RWPE1 (cell line): ENCODE measurements at regions not wholly inside any gene's neighbourhood (a gene's known extent, or its start where the extent isn't known, plus 50 kb on each side); places are given as distances from the start of the nearest gene placed in this dataset.

Experiments used
- CTCF ChIA-PET: fragments of 350-600 bp; sonication (Branson Sonifier 250); formaldehyde crosslinking; extraction: SDS; loops from one replicate; lab custom pipeline; 2021; lab: Yijun Ruan, JAX
- POLR2A ChIA-PET: fragments of 400-600 bp; formaldehyde crosslinking; extraction: SDS; loops from one replicate; lab custom pipeline; 2020; ENCODE audit warnings: antibody characterized with exemption; ENCODE audit not compliant: low non-redundant PET; lab: Yijun Ruan, JAX
- DNase-seq: peaks from one replicate; pipeline ENCODE4 v3.0.0; 2012; ENCODE audit warnings: low spot score
- H3K27ac ChIP-seq: fragments of 450-650 bp; 2 replicates; pipeline ENCODE4 v1.5.1; 2017
- CTCF ChIP-seq: fragments of 450-650 bp; conservative IDR thresholded peaks from 2 replicates; pipeline ENCODE4 v1.5.1; 2017; ENCODE audit warnings: low read depth, mild to moderate bottlenecking

DNA sequence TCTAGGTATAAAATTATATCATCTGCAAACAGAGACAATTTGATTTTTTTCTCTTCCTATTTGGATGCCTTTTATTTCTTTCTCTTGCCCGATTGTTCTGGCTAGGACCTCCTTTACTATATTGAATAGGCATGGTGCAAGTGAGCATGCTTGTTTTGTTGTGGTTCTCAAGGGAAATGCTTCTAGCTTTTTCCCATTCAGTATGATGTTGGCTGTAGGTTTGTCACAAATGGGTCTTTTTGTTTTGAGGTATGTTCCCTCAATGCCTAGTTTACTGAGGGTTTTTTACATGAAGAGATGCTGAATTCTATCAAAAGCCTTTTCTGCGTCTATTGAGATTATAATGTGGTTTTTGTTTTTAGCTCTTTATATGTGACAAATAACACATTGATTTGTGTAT lies 198.2 kb upstream of the GHR start:
- CTCF ChIA-PET, result interaction anchor here (0.6 to 0.8 kb wide), 2 partner anchors 75 to 211 kb away, joined by 3 to 9 read pairs; no protein-coding TSS in a partner anchor
- H3K27ac ChIP-seq, result no peak overlapping the region
- DNase-seq, result no peak
- no peak for TF ChIP-seq CTCF
- POLR2A ChIA-PET, result no interaction called here

- DNase-seq, result no peak
- CTCF ChIA-PET, result no interaction called here
- TF ChIP-seq CTCF, result no peak
- no peak overlapping the region for H3K27ac ChIP-seq
- POLR2A ChIA-PET, result no interaction called here
Measured at GRCh38 chr5:42228279-42228678, 195.0 kb upstream of the GHR start.

GRCh38 chr5:42230839-42231238 lies 192.4 kb upstream of the GHR start:
- no peak for TF ChIP-seq CTCF
- no peak for DNase-seq
- ChIA-PET CTCF (no interaction called here), POLR2A (no interaction called here)
- H3K27ac ChIP-seq, result no peak overlapping the region

GRCh38 chr5:42235241-42235640 lies 188.0 kb upstream of the GHR start:
- DNase-seq, result no peak
- H3K27ac ChIP-seq, result no peak overlapping the region
- ChIA-PET POLR2A (no interaction called here), CTCF (no interaction called here)
- TF ChIP-seq CTCF, result no peak

GRCh38 chr5:42235837-42236236 lies 187.4 kb upstream of the GHR start:
- POLR2A ChIA-PET, result no interaction called here
- TF ChIP-seq CTCF, result no peak
- no peak for DNase-seq
- CTCF ChIA-PET, result no interaction called here
- H3K27ac ChIP-seq, result no peak overlapping the region

- ChIA-PET CTCF (no interaction called here), POLR2A (no interaction called here)
- H3K27ac ChIP-seq, result no peak overlapping the region
- TF ChIP-seq CTCF, result no peak
- no peak for DNase-seq
Measured at GRCh38 chr5:42241636-42242035, 181.6 kb upstream of the GHR start.

- CTCF ChIA-PET, result no interaction called here
- POLR2A ChIA-PET, result no interaction called here
- H3K27ac ChIP-seq, result no peak overlapping the region
- TF ChIP-seq CTCF, result no peak
- DNase-seq, result no peak
Measured at GRCh38 chr5:42242210-42242609, 181.0 kb upstream of the GHR start.
